HCT116 (cell line): ENCODE measurements at regions not wholly inside any gene's neighbourhood (a gene's known extent, or its start where the extent isn't known, plus 50 kb on each side); places are given as distances from the start of the nearest gene placed in this dataset.

Experiments
- ATAC-seq: fragments of 200-7000 bp; cut with Tn5 transposase; 2 replicates; pipeline ENCODE4 v1.9.1; 2020; ENCODE audit warnings: mild to moderate bottlenecking, moderate library complexity
- BruUV-seq: library from RNA; stranded (reverse); fragments of 400-500 nt; replicated peaks from 2 replicates; lab custom pipeline; 2021; lab: Mats Ljungman, UMichigan
- CTCF ChIA-PET: fragments of 300-600 bp; sonication (Branson Sonifier 250); formaldehyde crosslinking; loops from one replicate; lab custom pipeline; 2021; ENCODE audit warnings: antibody characterized with exemption; lab: Charles Lee
- POLR2A ChIA-PET: fragments of 300-600, 350-600 bp; sonication (Branson Sonifier 250); formaldehyde crosslinking; loops from one replicate; lab custom pipeline; 2021; ENCODE audit warnings: antibody characterized with exemption; lab: Charles Lee
- RAD21 ChIA-PET, 2 experiments: fragments of 300-600 bp; sonication (Branson Sonifier 250); formaldehyde crosslinking; loops; one replicate each; lab custom pipeline; 2023; ENCODE audit warnings: low total read pairs in 2 of 2; ENCODE audit not compliant: uncharacterized antibody in 2 of 2, unreplicated experiment in 2 of 2, low non-redundant PET in 1 of 2; lab: Charles Lee
- DNase-seq: peaks from one replicate; pipeline ENCODE4 v3.0.0-alpha.2; 2010; ENCODE audit warnings: low read depth, low spot score
- H2AFZ ChIP-seq: fragments of 200-600 bp; shearing (Covaris generic), sonication (generic); 2 replicates; pipeline ENCODE4 v1.6.1; 2017; ENCODE audit warnings: low read depth, mixed run types, mixed read lengths, antibody characterized with exemption, low read length; ENCODE audit not compliant: poor library complexity, severe bottlenecking
- H3K27ac ChIP-seq: 2 replicates; pipeline ENCODE4 v1.5.1; 2012; ENCODE audit warnings: low read depth, low read length
- H3K27me3 ChIP-seq: fragments of 200-600 bp; sonication (generic); 2 replicates; pipeline ENCODE4 v1.6.1; 2016; ENCODE audit warnings: mixed run types, low read length, mixed read lengths; ENCODE audit not compliant: insufficient read depth
- H3K36me3 ChIP-seq, 2 experiments: fragments of 200-500 bp in 1 of 2; fragments of 200-600 bp in 1 of 2; sonication (Bioruptor generic) in 1 of 2; sonication (generic) in 1 of 2; 2 replicates each; pipeline versions ENCODE4 v1.5.1 to v1.6.1; 2014 to 2016; ENCODE audit warnings: low read length in 2 of 2, inconsistent platforms in 1 of 2, mixed read lengths in 1 of 2, mixed run types in 1 of 2; ENCODE audit not compliant: insufficient read depth in 2 of 2, control insufficient read depth in 1 of 2
- H3K4me1 ChIP-seq, 2 experiments: fragments of 200-600 bp in 1 of 2; sonication (generic) in 1 of 2; 2 replicates each; pipeline versions ENCODE4 v1.5.1 to v1.6.1; 2012 to 2017; ENCODE audit warnings: low read length in 2 of 2, inconsistent platforms in 1 of 2, mild to moderate bottlenecking in 1 of 2, mixed read lengths in 1 of 2, mixed run types in 1 of 2, moderate library complexity in 1 of 2; ENCODE audit not compliant: insufficient read depth in 2 of 2, control insufficient read depth in 1 of 2
- H3K4me2 ChIP-seq: fragments of 200-600 bp; sonication (generic); 2 replicates; pipeline ENCODE4 v1.6.1; 2017; ENCODE audit warnings: mixed run types, low read length, mixed read lengths
- H3K4me3 ChIP-seq, 2 experiments: fragments of 200-600 bp in 1 of 2; sonication (generic) in 1 of 2; replicated peaks in 1 of 2; 2 replicates each; pipeline ENCODE4 v1.5.1; 2011 to 2016; ENCODE audit warnings: low read length in 2 of 2, control low read depth in 1 of 2, low read depth in 1 of 2, mild to moderate bottlenecking in 1 of 2, mixed read lengths in 1 of 2, mixed run types in 1 of 2
- H3K79me2 ChIP-seq: fragments of 200-600 bp; sonication (generic); 2 replicates; pipeline ENCODE4 v1.6.1; 2017; ENCODE audit warnings: mild to moderate bottlenecking, mixed run types, low read length, moderate library complexity, mixed read lengths; ENCODE audit not compliant: insufficient read depth
- H3K9ac ChIP-seq: fragments of 200-600 bp; sonication (generic); 2 replicates; pipeline ENCODE4 v1.6.1; 2016; ENCODE audit warnings: low read length, mixed read lengths
- H3K9me2 ChIP-seq: fragments of 200-600 bp; sonication (generic), shearing (Covaris generic); 2 replicates; pipeline ENCODE4 v1.6.1; 2017; ENCODE audit warnings: mixed run types, mild to moderate bottlenecking, moderate library complexity; ENCODE audit not compliant: insufficient read depth
- H3K9me3 ChIP-seq, 2 experiments: fragments of 200-500 bp in 1 of 2; fragments of 200-600 bp in 1 of 2; sonication (Bioruptor generic) in 1 of 2; sonication (generic) in 1 of 2; 2 replicates each; pipeline ENCODE4 v1.6.1; 2014 to 2017; ENCODE audit warnings: low read length in 2 of 2, mixed read lengths in 2 of 2, inconsistent platforms in 1 of 2, low read depth in 1 of 2, mild to moderate bottlenecking in 1 of 2, mixed run types in 1 of 2, moderate library complexity in 1 of 2; ENCODE audit not compliant: control insufficient read depth in 1 of 2, insufficient read depth in 1 of 2
- H4K20me1 ChIP-seq: fragments of 200-600 bp; sonication (generic), shearing (Covaris generic); 2 replicates; pipeline ENCODE4 v1.6.1; 2017; ENCODE audit warnings: mixed run types, mild to moderate bottlenecking, moderate library complexity; ENCODE audit not compliant: insufficient read depth
- CEBPB ChIP-seq: IDR thresholded peaks from 2 replicates; pipeline ENCODE4 v1.6.1; 2012; ENCODE audit warnings: low read depth
- EGR1 ChIP-seq: IDR thresholded peaks from 2 replicates; pipeline ENCODE4 v1.6.1; 2012; ENCODE audit warnings: low read depth
- ELF1 ChIP-seq: IDR thresholded peaks from 2 replicates; pipeline ENCODE4 v1.6.1; 2012; ENCODE audit warnings: low read depth, borderline replicate concordance
- JUND ChIP-seq: IDR thresholded peaks from 2 replicates; pipeline ENCODE4 v1.6.1; 2012
- POLR2AphosphoS5 ChIP-seq: IDR thresholded peaks from 2 replicates; pipeline ENCODE4 v1.6.1; 2011; ENCODE audit warnings: mild to moderate bottlenecking, low read depth, low read length, moderate library complexity
- SIN3A ChIP-seq: IDR thresholded peaks from 2 replicates; pipeline ENCODE4 v1.6.1; 2012; ENCODE audit warnings: low read depth
- SP1 ChIP-seq: IDR thresholded peaks from 2 replicates; pipeline ENCODE4 v1.6.1; 2012; ENCODE audit warnings: low read depth
- TCF7L2 ChIP-seq: IDR thresholded peaks from 2 replicates; pipeline ENCODE4 v1.7.0; 2011; ENCODE audit warnings: borderline replicate concordance, inconsistent platforms; ENCODE audit not compliant: insufficient read depth, insufficient read length; ENCODE audit errors: extremely low read depth
- ZFX ChIP-seq: fragments of 450-650 bp; IDR thresholded peaks from 2 replicates; pipeline ENCODE4 v1.6.1; 2017
- ZNF274 ChIP-seq: fragments of 200-500 bp; sonication (Bioruptor generic); IDR thresholded peaks from 2 replicates; pipeline ENCODE4 v1.6.1; 2014; ENCODE audit warnings: mild to moderate bottlenecking, low read depth, low read length, inconsistent platforms
- intact Hi-C: fragments of 100-400 bp; cut with micrococcal nuclease; formaldehyde crosslinking; loops from 2 replicates; pipeline ENCODE4 v1.10.0; 2022
- TF ChIP-seq, protein P1 (sequence below): IDR thresholded peaks from 2 replicates; pipeline ENCODE4 v1.6.1; 2012
- TF ChIP-seq, protein P2 (sequence below), 3 experiments: fragments of 200-600 bp in 1 of 3; sonication (generic) in 1 of 3; IDR thresholded peaks in 2 of 3; conservative IDR thresholded peaks in 1 of 3; 2 replicates each; pipeline ENCODE4 v1.5.1; 2012 to 2017; ENCODE audit warnings: low read depth in 2 of 3, low read length in 2 of 3, antibody characterized with exemption in 1 of 3, borderline replicate concordance in 1 of 3, control low read depth in 1 of 3, mild to moderate bottlenecking in 1 of 3, mixed read lengths in 1 of 3, mixed run types in 1 of 3, moderate library complexity in 1 of 3; ENCODE audit not compliant: insufficient read depth in 1 of 3
- TF ChIP-seq, protein P3 (sequence below): IDR thresholded peaks from 2 replicates; pipeline ENCODE4 v1.6.1; 2012; ENCODE audit warnings: low read depth
- TF ChIP-seq, protein P4 (sequence below): IDR thresholded peaks from 2 replicates; pipeline ENCODE4 v1.6.1; 2011; ENCODE audit warnings: mild to moderate bottlenecking, low read length, moderate library complexity; ENCODE audit not compliant: insufficient replicate concordance; ENCODE audit errors: extremely low read depth

DNA sequence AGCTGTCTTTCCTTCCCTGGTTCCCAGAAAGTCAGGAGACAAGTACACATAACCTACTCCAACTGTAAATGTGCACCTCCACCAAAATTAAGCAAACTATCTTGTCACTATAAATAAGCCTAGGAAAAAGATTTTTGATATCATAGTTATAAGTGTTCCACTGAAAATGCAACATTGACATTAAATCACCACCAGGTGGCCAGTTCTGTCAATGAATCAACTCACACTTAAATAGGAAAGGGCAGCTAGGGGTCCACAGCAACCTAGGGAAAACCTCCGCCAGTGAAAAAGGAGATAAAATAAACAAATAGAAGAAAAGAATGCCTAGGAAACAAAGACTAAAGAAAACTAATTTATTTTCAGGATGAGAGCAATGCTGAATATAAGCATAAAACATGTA, 243.0 kb upstream of the PTPRD start:
- Histone ChIP-seq H3K9me3 (peaks cover 11 to 20% of the 10 kb centered on the region in 2 experiments; a peak in 3 of 4 replicates), H3K4me1 (no peaks in the 10 kb centered on the region), H3K4me3 (no peak overlapping the region), H3K9me2 (no peaks in the 10 kb centered on the region), H3K27me3 (no peaks in the 10 kb centered on the region), H3K36me3 (no peaks in the 10 kb centered on the region), H4K20me1 (no peaks in the 10 kb centered on the region), H3K27ac (no peak overlapping the region), H3K4me2 (no peak overlapping the region), H3K79me2 (no peaks in the 10 kb centered on the region), H3K9ac (no peak overlapping the region), H2AFZ (no peak overlapping the region)
- TF ChIP-seq POLR2AphosphoS5, result no peak
- TF ChIP-seq ZFX, result no peak
- ChIA-PET POLR2A (no interaction called here), CTCF (no interaction called here), RAD21 (no interaction called here)
- DNase-seq (no peak), ATAC-seq (no peak)
- no TSS peak for BruUV-seq
- intact Hi-C loops, result no loop called here

DNA sequence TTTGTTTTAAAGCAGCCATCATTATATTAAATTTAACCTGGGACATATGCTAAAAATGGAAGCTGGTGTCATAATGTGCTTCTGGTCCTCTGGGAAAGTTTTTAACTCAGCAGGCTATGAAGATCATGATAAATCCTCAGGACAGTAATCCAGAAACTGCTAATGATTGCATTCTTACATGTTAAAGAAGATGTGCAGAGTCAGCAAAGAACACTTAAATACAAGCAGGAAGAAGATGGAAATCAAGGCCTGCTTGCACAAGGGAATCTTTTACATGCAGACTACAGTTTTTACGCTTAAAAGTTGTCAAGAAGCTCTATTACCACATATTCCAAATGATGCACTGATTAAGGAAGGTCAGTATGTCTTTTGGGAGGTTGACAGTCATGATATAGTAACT, 246.0 kb upstream of the PTPRD start:
- H3K9me3 ChIP-seq, result peaks cover 16 to 19% of the 10 kb centered on the region in 2 experiments; a peak in 3 of 4 replicates
- H2AFZ ChIP-seq, result no peak overlapping the region
- H4K20me1 ChIP-seq, result no peaks in the 10 kb centered on the region
- CTCF ChIA-PET, result no interaction called here
- no peak overlapping the region for H3K4me2 ChIP-seq
- RAD21 ChIA-PET, result no interaction called here
- BruUV-seq, result no TSS peak
- POLR2A ChIA-PET, result no interaction called here
- H3K9ac ChIP-seq, result no peak overlapping the region
- ATAC-seq, result no peak
- H3K4me3 ChIP-seq, result no peak overlapping the region
- intact Hi-C loops, result no loop called here
- H3K9me2 ChIP-seq, result no peaks in the 10 kb centered on the region
- H3K27ac ChIP-seq, result no peak overlapping the region
- no peaks in the 10 kb centered on the region for H3K36me3 ChIP-seq
- H3K27me3 ChIP-seq, result no peaks in the 10 kb centered on the region
- DNase-seq, result no peak
- no peaks in the 10 kb centered on the region for H3K4me1 ChIP-seq
- H3K79me2 ChIP-seq, result no peaks in the 10 kb centered on the region
- TF ChIP-seq, protein P1, sequence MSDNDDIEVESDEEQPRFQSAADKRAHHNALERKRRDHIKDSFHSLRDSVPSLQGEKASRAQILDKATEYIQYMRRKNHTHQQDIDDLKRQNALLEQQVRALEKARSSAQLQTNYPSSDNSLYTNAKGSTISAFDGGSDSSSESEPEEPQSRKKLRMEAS, result no peak
- TF ChIP-seq SP1 (no peak), CEBPB (no peak), JUND (no peak), ELF1 (no peak), ZNF274 (no peak), EGR1 (no peak), TCF7L2 (no peak), SIN3A (no peak)
- TF ChIP-seq, protein P2, sequence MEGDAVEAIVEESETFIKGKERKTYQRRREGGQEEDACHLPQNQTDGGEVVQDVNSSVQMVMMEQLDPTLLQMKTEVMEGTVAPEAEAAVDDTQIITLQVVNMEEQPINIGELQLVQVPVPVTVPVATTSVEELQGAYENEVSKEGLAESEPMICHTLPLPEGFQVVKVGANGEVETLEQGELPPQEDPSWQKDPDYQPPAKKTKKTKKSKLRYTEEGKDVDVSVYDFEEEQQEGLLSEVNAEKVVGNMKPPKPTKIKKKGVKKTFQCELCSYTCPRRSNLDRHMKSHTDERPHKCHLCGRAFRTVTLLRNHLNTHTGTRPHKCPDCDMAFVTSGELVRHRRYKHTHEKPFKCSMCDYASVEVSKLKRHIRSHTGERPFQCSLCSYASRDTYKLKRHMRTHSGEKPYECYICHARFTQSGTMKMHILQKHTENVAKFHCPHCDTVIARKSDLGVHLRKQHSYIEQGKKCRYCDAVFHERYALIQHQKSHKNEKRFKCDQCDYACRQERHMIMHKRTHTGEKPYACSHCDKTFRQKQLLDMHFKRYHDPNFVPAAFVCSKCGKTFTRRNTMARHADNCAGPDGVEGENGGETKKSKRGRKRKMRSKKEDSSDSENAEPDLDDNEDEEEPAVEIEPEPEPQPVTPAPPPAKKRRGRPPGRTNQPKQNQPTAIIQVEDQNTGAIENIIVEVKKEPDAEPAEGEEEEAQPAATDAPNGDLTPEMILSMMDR (IDR thresholded peaks at IDR 0.05 in 2 of 3, conservative IDR thresholded peaks at IDR 0.05 in 1 of 3; ENCODE audit: borderline replicate concordance in 1 of 3, insufficient read depth in 1 of 3, low read depth in 2 of 3, low read length in 2 of 3), result no peak
- TF ChIP-seq, protein P3, sequence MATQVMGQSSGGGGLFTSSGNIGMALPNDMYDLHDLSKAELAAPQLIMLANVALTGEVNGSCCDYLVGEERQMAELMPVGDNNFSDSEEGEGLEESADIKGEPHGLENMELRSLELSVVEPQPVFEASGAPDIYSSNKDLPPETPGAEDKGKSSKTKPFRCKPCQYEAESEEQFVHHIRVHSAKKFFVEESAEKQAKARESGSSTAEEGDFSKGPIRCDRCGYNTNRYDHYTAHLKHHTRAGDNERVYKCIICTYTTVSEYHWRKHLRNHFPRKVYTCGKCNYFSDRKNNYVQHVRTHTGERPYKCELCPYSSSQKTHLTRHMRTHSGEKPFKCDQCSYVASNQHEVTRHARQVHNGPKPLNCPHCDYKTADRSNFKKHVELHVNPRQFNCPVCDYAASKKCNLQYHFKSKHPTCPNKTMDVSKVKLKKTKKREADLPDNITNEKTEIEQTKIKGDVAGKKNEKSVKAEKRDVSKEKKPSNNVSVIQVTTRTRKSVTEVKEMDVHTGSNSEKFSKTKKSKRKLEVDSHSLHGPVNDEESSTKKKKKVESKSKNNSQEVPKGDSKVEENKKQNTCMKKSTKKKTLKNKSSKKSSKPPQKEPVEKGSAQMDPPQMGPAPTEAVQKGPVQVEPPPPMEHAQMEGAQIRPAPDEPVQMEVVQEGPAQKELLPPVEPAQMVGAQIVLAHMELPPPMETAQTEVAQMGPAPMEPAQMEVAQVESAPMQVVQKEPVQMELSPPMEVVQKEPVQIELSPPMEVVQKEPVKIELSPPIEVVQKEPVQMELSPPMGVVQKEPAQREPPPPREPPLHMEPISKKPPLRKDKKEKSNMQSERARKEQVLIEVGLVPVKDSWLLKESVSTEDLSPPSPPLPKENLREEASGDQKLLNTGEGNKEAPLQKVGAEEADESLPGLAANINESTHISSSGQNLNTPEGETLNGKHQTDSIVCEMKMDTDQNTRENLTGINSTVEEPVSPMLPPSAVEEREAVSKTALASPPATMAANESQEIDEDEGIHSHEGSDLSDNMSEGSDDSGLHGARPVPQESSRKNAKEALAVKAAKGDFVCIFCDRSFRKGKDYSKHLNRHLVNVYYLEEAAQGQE, result no peak
- TF ChIP-seq, protein P4, sequence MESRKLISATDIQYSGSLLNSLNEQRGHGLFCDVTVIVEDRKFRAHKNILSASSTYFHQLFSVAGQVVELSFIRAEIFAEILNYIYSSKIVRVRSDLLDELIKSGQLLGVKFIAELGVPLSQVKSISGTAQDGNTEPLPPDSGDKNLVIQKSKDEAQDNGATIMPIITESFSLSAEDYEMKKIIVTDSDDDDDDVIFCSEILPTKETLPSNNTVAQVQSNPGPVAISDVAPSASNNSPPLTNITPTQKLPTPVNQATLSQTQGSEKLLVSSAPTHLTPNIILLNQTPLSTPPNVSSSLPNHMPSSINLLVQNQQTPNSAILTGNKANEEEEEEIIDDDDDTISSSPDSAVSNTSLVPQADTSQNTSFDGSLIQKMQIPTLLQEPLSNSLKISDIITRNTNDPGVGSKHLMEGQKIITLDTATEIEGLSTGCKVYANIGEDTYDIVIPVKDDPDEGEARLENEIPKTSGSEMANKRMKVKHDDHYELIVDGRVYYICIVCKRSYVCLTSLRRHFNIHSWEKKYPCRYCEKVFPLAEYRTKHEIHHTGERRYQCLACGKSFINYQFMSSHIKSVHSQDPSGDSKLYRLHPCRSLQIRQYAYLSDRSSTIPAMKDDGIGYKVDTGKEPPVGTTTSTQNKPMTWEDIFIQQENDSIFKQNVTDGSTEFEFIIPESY, result no peak
